Renal cortex interstitium (tissue), 11 donors: ENCODE measurements at regions not wholly inside any gene's neighbourhood (a gene's known extent, or its start where the extent isn't known, plus 50 kb on each side); places are given as distances from the start of the nearest gene placed in this dataset.
A peak's percentile ranks its signal among the peaks of the same experiment; 100 is the strongest.
"Not testable (repeated sequence)": the region's sequence is repeated elsewhere in the genome, so short reads cannot be mapped to it uniquely, and the experiment has no call there.

Source experiments
- DNase-seq, 11 donors: peaks; one replicate each; pipeline ENCODE4 v3.0.0-alpha.2; 2013; ENCODE audit warnings: low read depth in 9 of 11, low spot score in 4 of 11; ENCODE audit errors: extremely low read depth in 1 of 11

DNA sequence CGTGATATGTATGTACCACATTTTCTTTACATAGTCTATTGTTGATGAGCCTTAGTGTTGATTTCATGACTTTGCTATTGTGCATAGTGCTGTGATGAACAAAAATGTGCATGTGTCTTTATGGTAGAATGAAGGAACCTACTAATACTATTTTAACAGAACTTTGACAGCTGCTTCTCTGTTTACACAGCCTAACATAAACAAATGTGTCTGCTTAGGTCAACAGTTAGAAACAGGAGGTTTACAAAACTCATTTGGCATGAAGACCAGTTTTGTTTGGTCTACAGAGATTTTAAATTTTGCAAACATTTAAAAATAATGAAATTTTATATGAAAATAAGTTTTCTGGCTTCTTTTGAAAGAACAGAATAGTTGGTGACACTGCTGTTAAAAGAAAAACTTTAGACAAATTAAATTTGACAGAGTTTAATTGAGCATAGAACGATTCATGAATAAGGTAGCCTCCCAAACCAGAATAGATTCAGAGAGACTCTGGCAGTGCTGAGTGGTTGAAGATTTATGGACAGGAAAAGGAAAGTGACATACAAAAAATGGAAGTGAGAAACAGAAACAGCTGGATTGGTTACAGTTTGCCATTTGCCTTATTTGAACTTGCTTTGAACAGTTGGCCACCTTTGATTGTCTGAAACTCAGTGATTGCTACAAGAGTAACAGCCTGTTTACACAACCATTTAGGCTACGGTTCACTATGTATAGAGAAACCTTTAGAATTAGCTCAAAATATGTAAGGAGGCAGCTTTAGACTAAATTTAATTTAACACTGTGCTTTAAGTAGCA, 715.8 kb upstream of the HS3ST5 start:
- no peak for DNase-seq

DNA sequence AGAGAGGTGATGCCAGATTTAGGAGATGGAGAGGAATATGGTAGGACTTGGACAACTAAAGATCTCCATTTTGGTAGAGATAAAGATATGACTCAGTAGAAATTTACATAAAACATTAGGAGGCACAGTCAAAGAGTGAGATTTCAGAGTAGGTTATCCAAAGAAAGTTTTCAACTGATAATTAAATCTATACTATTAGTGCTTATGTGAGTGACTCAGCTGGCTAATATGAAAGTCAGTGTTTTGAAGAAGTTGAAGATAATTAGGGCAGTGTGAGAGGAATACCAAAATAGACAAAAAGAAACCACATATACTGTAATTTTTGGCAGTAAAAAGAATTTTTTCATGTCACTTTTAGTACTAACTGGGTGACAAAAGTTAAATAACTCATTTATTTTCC, 712.8 kb upstream of the HS3ST5 start:
- DNase-seq = no peak

GRCh38 chr6:115054242-115054641, 711.4 kb upstream of the HS3ST5 start:
- not testable (repeated sequence) for DNase-seq

DNA sequence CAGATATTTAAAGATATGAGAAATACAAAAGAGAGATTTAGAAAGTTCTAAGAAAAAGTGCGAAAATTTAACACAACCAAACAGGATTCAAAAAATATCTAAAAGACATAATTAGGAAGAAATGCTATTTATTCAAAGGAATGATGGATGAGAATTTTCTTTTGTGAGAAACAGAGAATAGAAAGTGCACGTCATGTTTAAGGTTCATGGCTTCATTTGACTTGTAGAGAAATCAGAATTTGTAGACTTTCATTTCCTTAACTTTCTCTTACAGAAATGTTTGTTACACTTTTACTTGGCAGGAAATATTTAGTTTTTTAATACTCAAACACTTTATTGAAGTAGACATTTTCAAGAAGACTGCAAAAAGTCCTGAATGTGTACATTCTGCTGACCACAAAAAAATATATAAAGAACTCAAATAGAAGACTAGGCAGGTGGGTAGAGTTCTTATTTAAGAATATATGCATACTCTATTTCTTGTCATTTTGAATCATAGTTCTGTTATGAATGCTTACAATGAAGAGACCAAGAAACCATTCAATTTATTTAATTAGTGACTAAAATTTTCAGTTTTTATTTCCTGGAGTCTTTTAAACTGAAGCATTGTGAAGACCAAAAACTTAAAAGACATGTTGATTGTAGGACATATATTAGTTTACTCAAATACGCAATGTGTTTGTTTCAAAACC, 710.5 kb upstream of the HS3ST5 start:
- no peak for DNase-seq

DNA sequence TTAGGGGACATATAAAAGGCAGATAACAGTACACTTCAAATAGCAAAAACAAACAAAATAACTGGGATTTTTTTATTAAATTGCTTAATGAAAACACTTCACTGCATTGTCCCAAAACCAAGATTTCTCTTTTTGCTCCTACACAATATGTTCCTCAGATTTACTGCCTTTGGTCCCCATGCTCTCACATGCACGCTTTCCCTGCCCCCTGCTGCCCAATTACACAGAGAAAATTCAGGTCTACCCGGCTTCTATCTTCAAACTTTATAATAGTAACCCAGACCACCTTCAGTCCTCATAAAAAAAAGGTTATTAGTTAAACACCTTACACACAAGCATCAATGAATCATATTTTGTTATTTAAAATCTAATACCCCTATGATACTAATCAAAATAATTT, 673.8 kb upstream of the HS3ST5 start:
- DNase-seq = no peak

- no peak for DNase-seq
Measured at GRCh38 chr6:115004982-115005381, 662.2 kb upstream of the HS3ST5 start.

DNA sequence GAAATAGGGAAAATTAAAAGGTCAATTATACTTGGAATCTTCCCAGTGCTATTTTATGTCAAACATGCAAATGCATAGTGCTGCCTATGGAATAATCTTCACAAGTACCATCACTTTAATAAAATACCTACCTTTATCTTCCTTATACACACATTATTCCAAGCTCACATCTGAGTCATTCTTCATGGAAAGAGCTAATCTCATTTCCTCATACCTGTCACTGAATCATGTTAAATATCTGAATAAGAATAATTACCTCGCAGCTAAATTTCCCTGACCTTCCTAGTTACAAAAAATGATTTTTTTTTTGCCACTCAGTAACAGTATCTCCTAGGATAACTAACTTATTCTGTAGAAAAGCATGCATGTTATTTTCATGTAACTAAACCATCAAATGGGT, 661.4 kb upstream of the HS3ST5 start:
- DNase-seq = no peak

DNA sequence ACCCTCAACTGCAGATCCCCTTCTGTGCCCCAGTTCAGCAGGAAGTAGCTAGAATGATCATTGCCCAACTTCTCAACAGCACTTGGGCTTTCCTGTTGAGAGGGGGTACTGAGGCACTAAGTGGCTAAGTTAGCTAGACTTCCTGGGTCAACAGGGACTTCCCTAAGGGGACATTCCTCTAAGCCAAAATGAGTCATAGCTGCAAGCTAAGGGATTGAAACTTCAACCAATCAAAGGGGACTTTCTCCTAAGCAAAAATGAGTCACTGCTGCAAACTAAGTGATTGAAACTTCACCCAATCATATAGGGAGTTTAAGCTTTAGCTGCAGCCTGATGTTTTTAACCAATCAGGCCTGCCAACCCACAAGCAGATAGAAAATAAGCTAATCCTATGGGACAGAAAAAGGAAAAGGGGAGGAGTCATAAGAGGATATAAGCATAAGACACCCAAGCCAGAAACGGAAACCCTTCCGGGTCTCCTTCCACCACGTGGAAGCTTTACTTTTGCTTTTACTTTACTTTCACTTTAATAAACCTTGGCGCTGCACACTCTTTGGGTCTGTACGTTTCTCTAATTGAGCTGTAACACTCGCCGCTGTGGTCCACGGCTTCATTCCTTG, 659.0 kb upstream of the HS3ST5 start:
- DNase-seq = no peak

DNA sequence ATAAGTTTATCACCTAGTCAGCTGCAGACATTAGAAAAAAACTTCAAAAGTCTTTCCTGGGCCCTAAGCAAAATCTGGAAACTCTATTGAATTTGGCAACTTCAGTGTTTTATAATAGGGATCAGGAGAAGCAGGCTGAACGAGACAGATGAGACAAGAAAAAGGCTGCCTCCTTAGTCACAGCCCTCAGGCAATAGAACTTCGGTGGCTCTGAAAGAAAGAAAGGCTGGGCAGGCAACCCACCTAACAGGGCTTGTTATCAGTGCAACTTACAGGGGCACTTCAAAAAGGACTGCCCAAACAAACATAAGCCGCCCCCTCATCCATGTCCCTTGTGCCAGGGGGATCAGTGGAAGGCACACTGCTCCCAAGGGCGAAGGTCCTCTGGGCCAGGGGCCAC, 657.9 kb upstream of the HS3ST5 start:
- DNase-seq = no peak

- DNase-seq = no peak
Measured at GRCh38 chr6:114998492-114998891, 655.7 kb upstream of the HS3ST5 start.

GRCh38 chr6:114997813-114998292, 655.0 kb upstream of the HS3ST5 start:
- DNase-seq = no peak

- peak in 8 of 11 donors; percentile 8 to 38 (median 20) for DNase-seq
Measured at GRCh38 chr6:114995526-114995925, 652.7 kb upstream of the HS3ST5 start.

- DNase-seq = no peak
Measured at GRCh38 chr6:114989279-114989964, 646.6 kb upstream of the HS3ST5 start.

- no peak for DNase-seq
Measured at GRCh38 chr6:114987281-114987680, 644.5 kb upstream of the HS3ST5 start.

DNA sequence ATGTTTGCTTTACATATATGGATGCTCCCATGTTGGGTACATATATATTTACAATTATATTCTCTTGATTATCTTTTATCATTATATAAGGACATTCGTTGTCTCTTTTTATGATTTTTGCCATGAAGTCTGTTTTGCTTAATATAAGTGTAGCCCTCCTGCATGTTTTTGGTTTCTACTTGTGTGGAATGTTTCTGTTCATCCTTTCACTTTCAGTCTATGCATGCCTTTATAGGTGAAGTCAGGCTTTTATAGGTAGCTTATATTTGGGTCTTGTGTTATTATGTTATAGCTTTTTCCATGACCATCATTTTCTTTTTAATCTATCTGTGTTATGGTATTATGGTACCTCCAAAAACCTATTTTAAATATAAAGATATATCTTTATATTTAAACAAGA, 612.5 kb upstream of the HS3ST5 start:
- no peak for DNase-seq

DNA sequence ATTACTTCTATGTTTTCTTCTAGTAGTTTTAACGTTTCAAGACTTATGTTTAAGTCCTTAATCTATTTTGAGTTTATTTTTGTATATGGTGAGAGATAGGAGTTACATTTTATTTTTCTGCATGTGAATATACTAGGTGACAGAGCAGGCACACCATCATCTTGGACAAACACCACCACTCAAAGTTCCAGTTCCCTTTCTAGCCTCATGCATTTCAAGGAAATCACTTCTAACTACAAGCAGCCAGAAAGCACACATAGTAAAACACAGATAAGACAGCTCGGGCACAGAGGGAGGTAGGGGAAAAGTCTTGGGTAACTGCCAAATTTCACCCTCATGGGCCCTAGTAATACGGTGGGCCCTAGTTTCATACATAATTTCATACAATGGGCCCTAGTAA, 609.4 kb upstream of the HS3ST5 start:
- DNase-seq = no peak

- DNase-seq = no peak
Measured at GRCh38 chr6:114945392-114945791, 602.6 kb upstream of the HS3ST5 start.

- DNase-seq = no peak
Measured at GRCh38 chr6:114941078-114941477, 598.3 kb upstream of the HS3ST5 start.

- DNase-seq = no peak
Measured at GRCh38 chr6:114940181-114940580, 597.4 kb upstream of the HS3ST5 start.

GRCh38 chr6:114939630-114940029, 596.8 kb upstream of the HS3ST5 start:
- DNase-seq = no peak
